Gastrocnemius medialis (tissue), 4 donors: ENCODE measurements at regions not wholly inside any gene's neighbourhood (a gene's known extent, or its start where the extent isn't known, plus 50 kb on each side); places are given as distances from the start of the nearest gene placed in this dataset.

Experiments
- ATAC-seq, 2 donors: fragments of 150-250 bp; one replicate each; pipeline ENCODE4 v1.9.1; 2016
- DNase-seq, 2 donors: peaks; one replicate each; pipeline ENCODE4 v3.0.0-alpha.2; 2019
- H3K27ac ChIP-seq, 4 donors: fragments of 200-600 bp; sonication (generic); 1 replicate in 1 of 4; 2 replicates in 3 of 4; pipeline ENCODE4 v1.5.1; 2016 to 2018; ENCODE audit warnings: mild to moderate bottlenecking in 2 of 4, moderate library complexity in 1 of 4
- H3K27me3 ChIP-seq, 3 donors: fragments of 200-600 bp; sonication (generic) in 2 of 3; 1 replicate in 1 of 3; 2 replicates in 2 of 3; pipeline versions ENCODE4 v1.5.1 to v1.6.0; 2016 to 2019; ENCODE audit warnings: mild to moderate bottlenecking in 1 of 3, moderate library complexity in 1 of 3
- H3K36me3 ChIP-seq, 2 donors: fragments of 200-600 bp; sonication (generic) in 1 of 2; one replicate each; pipeline ENCODE4 v1.5.1; 2017 to 2018
- H3K4me1 ChIP-seq, 2 donors: fragments of 200-600 bp; sonication (generic) in 1 of 2; one replicate each; pipeline ENCODE4 v1.5.1; 2016 to 2017; ENCODE audit warnings: mild to moderate bottlenecking in 2 of 2
- H3K4me3 ChIP-seq, 4 donors: fragments of 200-600 bp; sonication (generic) in 3 of 4; 1 replicate in 1 of 4; 2 replicates in 3 of 4; pipeline ENCODE4 v1.5.1; 2016 to 2019; ENCODE audit warnings: mild to moderate bottlenecking in 2 of 4
- H3K9me3 ChIP-seq, 3 donors: fragments of 200-600 bp; sonication (generic) in 2 of 3; 1 replicate in 1 of 3; 2 replicates in 2 of 3; pipeline ENCODE4 v1.5.1; 2016 to 2019
- CTCF ChIP-seq, 5 experiments: fragments of 450-650 bp in 3 of 5; fragments of 200-600 bp in 2 of 5; sonication (generic) in 2 of 5; IDR thresholded peaks in 4 of 5; conservative IDR thresholded peaks in 1 of 5; 1 replicate in 4 of 5; 2 replicates in 1 of 5; pipeline ENCODE4 v1.5.1; 2016 to 2019; ENCODE audit warnings: antibody characterized with exemption in 5 of 5, mild to moderate bottlenecking in 3 of 5, moderate library complexity in 3 of 5
- POLR2A ChIP-seq, 2 donors: fragments of 450-650 bp; IDR thresholded peaks; one replicate each; pipeline ENCODE4 v1.6.1; 2017; ENCODE audit warnings: antibody characterized with exemption in 2 of 2, mild to moderate bottlenecking in 2 of 2, moderate library complexity in 2 of 2
- in situ Hi-C, 4 donors: fragments of 200-750 bp; cut with MboI; loops; one replicate each; pipeline versions ENCODE4 v1.15.0 to v1.8.0; 2017; ENCODE audit warnings: low sequenced_read_pairs in 4 of 4
- intact Hi-C: fragments of 100-400 bp; cut with DNase I; formaldehyde crosslinking; loops from one replicate; pipeline ENCODE4 v1.15.1; 2023; ENCODE audit warnings: low total_unique reads

GRCh38 chr16:50960517-50961202 is 190.4 kb downstream of the SALL1 start:
- Histone ChIP-seq H3K4me3 (no peak overlapping the region), H3K9me3 (no peaks in the 10 kb centered on the region), H3K36me3 (no peaks in the 10 kb centered on the region), H3K27me3 (no peaks in the 10 kb centered on the region), H3K4me1 (no peaks in the 10 kb centered on the region), H3K27ac (no peak overlapping the region)
- ATAC-seq (no peak), DNase-seq (no peak)
- in situ Hi-C loops (no loop called here), intact Hi-C loops (no loop called here)
- TF ChIP-seq CTCF (IDR thresholded peaks at IDR 0.05 in 4 of 5, conservative IDR thresholded peaks at IDR 0.05 in 1 of 5): no peak
- TF ChIP-seq POLR2A (IDR thresholded peaks at IDR 0.05): no peak

- in situ Hi-C loops (no loop called here), intact Hi-C loops (no loop called here)
- H3K4me1 ChIP-seq: no peaks in the 10 kb centered on the region
- TF ChIP-seq POLR2A (IDR thresholded peaks at IDR 0.05): no peak
- TF ChIP-seq CTCF (IDR thresholded peaks at IDR 0.05 in 4 of 5, conservative IDR thresholded peaks at IDR 0.05 in 1 of 5): no peak
- H3K36me3 ChIP-seq: no peaks in the 10 kb centered on the region
- no peaks in the 10 kb centered on the region for H3K9me3 ChIP-seq
- H3K27me3 ChIP-seq: no peaks in the 10 kb centered on the region
- H3K4me3 ChIP-seq: no peak overlapping the region
- H3K27ac ChIP-seq: no peak overlapping the region
- ATAC-seq (no peak), DNase-seq (no peak)
Measured at GRCh38 chr16:50957056-50957455, 194.0 kb downstream of the SALL1 start.

- TF ChIP-seq POLR2A (IDR thresholded peaks at IDR 0.05) (no peak), CTCF (IDR thresholded peaks at IDR 0.05 in 4 of 5, conservative IDR thresholded peaks at IDR 0.05 in 1 of 5) (no peak)
- DNase-seq: no peak
- ATAC-seq: no peak
- Histone ChIP-seq H3K4me3 (no peak overlapping the region), H3K36me3 (no peaks in the 10 kb centered on the region), H3K27ac (no peak overlapping the region), H3K4me1 (no peaks in the 10 kb centered on the region), H3K9me3 (no peaks in the 10 kb centered on the region), H3K27me3 (no peaks in the 10 kb centered on the region)
- intact Hi-C loops: no loop called here
- in situ Hi-C loops: no loop called here
Measured at GRCh38 chr16:50956637-50957036, 194.4 kb downstream of the SALL1 start.

- ATAC-seq: no peak
- intact Hi-C loops: no loop called here
- H3K27ac ChIP-seq: no peak overlapping the region
Measured at GRCh38 chr16:50955311-50955710, 195.8 kb downstream of the SALL1 start.

More at GRCh38 chr16:50955311-50955710, 195.8 kb downstream of the SALL1 start:
- H3K4me1 ChIP-seq: no peaks in the 10 kb centered on the region
- no peak for DNase-seq
- H3K4me3 ChIP-seq: no peak overlapping the region
- H3K27me3 ChIP-seq: no peaks in the 10 kb centered on the region
- H3K9me3 ChIP-seq: no peaks in the 10 kb centered on the region
- TF ChIP-seq POLR2A (IDR thresholded peaks at IDR 0.05) (no peak), CTCF (IDR thresholded peaks at IDR 0.05 in 4 of 5, conservative IDR thresholded peaks at IDR 0.05 in 1 of 5) (no peak)
- H3K36me3 ChIP-seq: no peaks in the 10 kb centered on the region
- in situ Hi-C loops: no loop called here
